ENCODE measurements at regions not wholly inside any gene's neighbourhood (a gene's known extent, or its start where the extent isn't known, plus 50 kb on each side); places are given as distances from the start of the nearest gene placed in this dataset.

DNA sequence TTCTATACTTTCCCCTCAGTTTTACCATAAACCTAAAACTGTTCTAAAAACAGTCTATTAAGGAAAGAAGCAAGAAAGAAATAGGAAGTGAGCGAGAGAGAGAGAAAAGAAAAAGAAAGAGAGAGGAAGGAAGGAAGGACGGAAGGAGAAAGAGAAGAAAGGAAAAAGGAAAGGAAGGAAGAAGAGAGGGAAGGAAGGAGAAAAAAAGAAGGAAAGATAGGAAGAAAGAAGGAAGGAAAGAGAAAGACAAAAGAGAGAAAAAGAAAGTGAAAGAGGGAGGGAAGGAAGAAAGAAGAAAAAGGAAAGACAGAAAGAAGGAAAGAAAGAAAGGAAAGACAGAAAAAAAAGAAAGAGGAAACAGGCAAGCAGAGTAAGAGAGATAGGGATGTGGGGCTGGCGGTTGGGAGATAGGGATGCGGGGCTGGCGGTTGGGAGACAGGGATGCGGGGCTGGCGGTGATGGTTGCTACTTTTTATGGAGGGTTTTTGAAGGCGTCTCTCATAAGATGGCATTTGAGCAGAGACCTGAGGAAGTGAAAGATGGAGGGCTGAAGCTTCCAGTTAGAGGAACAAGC, 70.4 kb upstream of the IRF2BP2 start:
- TF ChIP-seq ZFP3 (tag by site-specific recombination; IDR thresholded peaks at IDR 0.05; ENCODE audit: low read depth) (no peak), MYNN (tag by site-specific recombination; IDR thresholded peaks at IDR 0.05; ENCODE audit: borderline replicate concordance) (no peak), WT1 (tag by site-specific recombination; IDR thresholded peaks at IDR 0.05) (no peak), ZNF169 (tag by site-specific recombination; IDR thresholded peaks at IDR 0.05) (no peak), EGR2 (tag by site-specific recombination; IDR thresholded peaks at IDR 0.05; ENCODE audit: low read depth) (no peak), ZNF670 (tag by site-specific recombination; IDR thresholded peaks at IDR 0.05; ENCODE audit: low read depth) (no peak)
- TF ChIP-seq, protein P1, sequence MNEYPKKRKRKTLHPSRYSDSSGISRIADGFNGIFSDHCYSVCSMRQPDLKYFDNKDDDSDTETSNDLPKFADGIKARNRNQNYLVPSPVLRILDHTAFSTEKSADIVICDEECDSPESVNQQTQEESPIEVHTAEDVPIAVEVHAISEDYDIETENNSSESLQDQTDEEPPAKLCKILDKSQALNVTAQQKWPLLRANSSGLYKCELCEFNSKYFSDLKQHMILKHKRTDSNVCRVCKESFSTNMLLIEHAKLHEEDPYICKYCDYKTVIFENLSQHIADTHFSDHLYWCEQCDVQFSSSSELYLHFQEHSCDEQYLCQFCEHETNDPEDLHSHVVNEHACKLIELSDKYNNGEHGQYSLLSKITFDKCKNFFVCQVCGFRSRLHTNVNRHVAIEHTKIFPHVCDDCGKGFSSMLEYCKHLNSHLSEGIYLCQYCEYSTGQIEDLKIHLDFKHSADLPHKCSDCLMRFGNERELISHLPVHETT (tag by site-specific recombination; IDR thresholded peaks at IDR 0.05): no peak
- TF ChIP-seq, protein P2, sequence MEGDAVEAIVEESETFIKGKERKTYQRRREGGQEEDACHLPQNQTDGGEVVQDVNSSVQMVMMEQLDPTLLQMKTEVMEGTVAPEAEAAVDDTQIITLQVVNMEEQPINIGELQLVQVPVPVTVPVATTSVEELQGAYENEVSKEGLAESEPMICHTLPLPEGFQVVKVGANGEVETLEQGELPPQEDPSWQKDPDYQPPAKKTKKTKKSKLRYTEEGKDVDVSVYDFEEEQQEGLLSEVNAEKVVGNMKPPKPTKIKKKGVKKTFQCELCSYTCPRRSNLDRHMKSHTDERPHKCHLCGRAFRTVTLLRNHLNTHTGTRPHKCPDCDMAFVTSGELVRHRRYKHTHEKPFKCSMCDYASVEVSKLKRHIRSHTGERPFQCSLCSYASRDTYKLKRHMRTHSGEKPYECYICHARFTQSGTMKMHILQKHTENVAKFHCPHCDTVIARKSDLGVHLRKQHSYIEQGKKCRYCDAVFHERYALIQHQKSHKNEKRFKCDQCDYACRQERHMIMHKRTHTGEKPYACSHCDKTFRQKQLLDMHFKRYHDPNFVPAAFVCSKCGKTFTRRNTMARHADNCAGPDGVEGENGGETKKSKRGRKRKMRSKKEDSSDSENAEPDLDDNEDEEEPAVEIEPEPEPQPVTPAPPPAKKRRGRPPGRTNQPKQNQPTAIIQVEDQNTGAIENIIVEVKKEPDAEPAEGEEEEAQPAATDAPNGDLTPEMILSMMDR (tag by site-specific recombination; IDR thresholded peaks at IDR 0.05): no peak
- TF ChIP-seq, protein P3, sequence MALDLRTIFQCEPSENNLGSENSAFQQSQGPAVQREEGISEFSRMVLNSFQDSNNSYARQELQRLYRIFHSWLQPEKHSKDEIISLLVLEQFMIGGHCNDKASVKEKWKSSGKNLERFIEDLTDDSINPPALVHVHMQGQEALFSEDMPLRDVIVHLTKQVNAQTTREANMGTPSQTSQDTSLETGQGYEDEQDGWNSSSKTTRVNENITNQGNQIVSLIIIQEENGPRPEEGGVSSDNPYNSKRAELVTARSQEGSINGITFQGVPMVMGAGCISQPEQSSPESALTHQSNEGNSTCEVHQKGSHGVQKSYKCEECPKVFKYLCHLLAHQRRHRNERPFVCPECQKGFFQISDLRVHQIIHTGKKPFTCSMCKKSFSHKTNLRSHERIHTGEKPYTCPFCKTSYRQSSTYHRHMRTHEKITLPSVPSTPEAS (tag by site-specific recombination; IDR thresholded peaks at IDR 0.05): no peak

All from HEK293 (cell line).